GM23248 (cell line): ENCODE measurements at regions not wholly inside any gene's neighbourhood (a gene's known extent, or its start where the extent isn't known, plus 50 kb on each side); places are given as distances from the start of the nearest gene placed in this dataset.
"Not testable (repeated sequence)": the region's sequence is repeated elsewhere in the genome, so short reads cannot be mapped to it uniquely, and the experiment has no call there.

ENCODE experiments used
- DNase-seq: peaks from one replicate; pipeline ENCODE4 v3.0.0-alpha.2; 2015
- H2AFZ ChIP-seq: fragments of 200-600 bp; sonication (generic); 2 replicates; pipeline ENCODE4 v1.6.1; 2016; ENCODE audit warnings: antibody characterized with exemption
- H3F3A ChIP-seq: fragments of 200-600 bp; sonication (generic); 2 replicates; pipeline ENCODE4 v1.6.1; 2016; ENCODE audit warnings: mild to moderate bottlenecking, antibody characterized with exemption, mixed run types; ENCODE audit not compliant: insufficient read depth
- H3K27ac ChIP-seq: fragments of 200-600 bp; sonication (generic); 2 replicates; pipeline ENCODE4 v1.5.1; 2016; ENCODE audit warnings: mild to moderate bottlenecking
- H3K27me3 ChIP-seq: fragments of 200-600 bp; sonication (generic); replicated peaks from 2 replicates; pipeline ENCODE4 v1.6.1; 2016; ENCODE audit warnings: mild to moderate bottlenecking; ENCODE audit not compliant: insufficient read depth
- H3K36me3 ChIP-seq: fragments of 200-600 bp; sonication (generic); 2 replicates; pipeline ENCODE4 v1.6.1; 2016; ENCODE audit warnings: low read depth, mild to moderate bottlenecking
- H3K4me1 ChIP-seq: fragments of 200-600 bp; sonication (generic); 2 replicates; pipeline ENCODE4 v1.6.1; 2016; ENCODE audit warnings: mild to moderate bottlenecking; ENCODE audit not compliant: insufficient read depth
- H3K4me2 ChIP-seq: fragments of 200-600 bp; sonication (generic); one replicate; pipeline ENCODE4 v1.6.1; 2016; ENCODE audit warnings: mild to moderate bottlenecking; ENCODE audit not compliant: unreplicated experiment
- H3K4me3 ChIP-seq: fragments of 200-600 bp; sonication (generic); 2 replicates; pipeline ENCODE4 v1.5.1; 2016; ENCODE audit warnings: mild to moderate bottlenecking
- H3K79me2 ChIP-seq: fragments of 200-600 bp; sonication (generic); 2 replicates; pipeline ENCODE4 v1.6.1; 2016; ENCODE audit warnings: mild to moderate bottlenecking; ENCODE audit not compliant: insufficient read depth
- H3K9ac ChIP-seq: fragments of 200-600 bp; sonication (generic); 2 replicates; pipeline ENCODE4 v1.6.1; 2016; ENCODE audit warnings: mild to moderate bottlenecking
- H3K9me2 ChIP-seq: fragments of 200-600 bp; sonication (generic); 2 replicates; pipeline ENCODE4 v1.6.1; 2016; ENCODE audit warnings: mixed run types, mild to moderate bottlenecking, moderate library complexity; ENCODE audit not compliant: insufficient read depth
- H3K9me3 ChIP-seq: fragments of 200-600 bp; sonication (generic); one replicate; pipeline ENCODE4 v1.6.1; 2017; ENCODE audit warnings: low read depth
- H4K20me1 ChIP-seq: fragments of 200-600 bp; sonication (generic); 2 replicates; pipeline ENCODE4 v1.6.0; 2016; ENCODE audit not compliant: insufficient read depth
- EZH2 ChIP-seq: fragments of 200-600 bp; sonication (generic); IDR thresholded peaks from 2 replicates; pipeline ENCODE4 v1.6.1; 2018; ENCODE audit warnings: antibody characterized with exemption, mild to moderate bottlenecking; ENCODE audit not compliant: insufficient read depth, poor library complexity, severe bottlenecking
- EZH2phosphoT487 ChIP-seq: fragments of 200-600 bp; sonication (generic); IDR thresholded peaks from 2 replicates; pipeline ENCODE4 v1.6.1; 2018; ENCODE audit warnings: antibody characterized with exemption, moderate library complexity, mild to moderate bottlenecking, low read depth; ENCODE audit not compliant: insufficient read depth
- WGBS, 2 experiments: methylation state at CpG; one replicate each; pipeline ENCODE4 v1.1.6; 2015 to 2017; ENCODE audit warnings: low lambda C conversion rate in 2 of 2, low coverage in 1 of 2; ENCODE audit errors: missing lambda C conversion rate in 2 of 2; 5-methylcytosine and 5-hydroxymethylcytosine counted together
- in situ Hi-C: fragments of 300-500 bp; cut with MboI; formaldehyde crosslinking; loops from 2 replicates; pipeline ENCODE4 v1.15.0; 2020

DNA sequence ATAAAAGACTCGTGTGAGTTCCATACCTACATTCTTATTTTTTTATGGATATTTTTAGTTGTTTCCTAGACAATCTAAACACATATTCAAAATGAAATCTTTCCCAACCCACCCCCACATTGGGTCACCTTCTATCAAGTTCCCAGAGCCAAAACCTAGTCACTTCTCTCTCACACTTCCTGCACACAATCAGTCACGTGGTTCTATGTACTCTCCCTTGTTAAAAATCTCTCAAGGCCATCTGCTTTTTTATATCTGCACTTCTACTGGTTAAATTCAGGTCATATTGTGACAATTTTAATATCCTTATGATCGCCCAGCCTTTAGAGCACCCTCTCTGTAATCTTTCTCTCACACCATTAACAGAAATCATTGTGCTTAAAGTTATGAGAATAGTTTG, 175.0 kb upstream of the SYT10 start:
- H3K27me3 ChIP-seq: no peaks in the 10 kb centered on the region
- no peak overlapping the region for H3K9ac ChIP-seq
- no peaks in the 10 kb centered on the region for H4K20me1 ChIP-seq
- in situ Hi-C loops: no loop called here
- H3K27ac ChIP-seq: no peak overlapping the region
- no peak for TF ChIP-seq EZH2phosphoT487
- TF ChIP-seq EZH2: no peak
- H3K4me1 ChIP-seq: no peaks in the 10 kb centered on the region
- no peak overlapping the region for H2AFZ ChIP-seq
- no peak overlapping the region for H3K4me2 ChIP-seq
- no peak overlapping the region for H3K4me3 ChIP-seq
- no peaks in the 10 kb centered on the region for H3K9me3 ChIP-seq
- H3K79me2 ChIP-seq: no peaks in the 10 kb centered on the region
- WGBS, 2 experiments: 10 to 13% methylated on average over 3 of the region's 3 CpGs
- no peak for DNase-seq
- no peaks in the 10 kb centered on the region for H3F3A ChIP-seq
- H3K9me2 ChIP-seq: no peaks in the 10 kb centered on the region
- H3K36me3 ChIP-seq: no peaks in the 10 kb centered on the region

DNA sequence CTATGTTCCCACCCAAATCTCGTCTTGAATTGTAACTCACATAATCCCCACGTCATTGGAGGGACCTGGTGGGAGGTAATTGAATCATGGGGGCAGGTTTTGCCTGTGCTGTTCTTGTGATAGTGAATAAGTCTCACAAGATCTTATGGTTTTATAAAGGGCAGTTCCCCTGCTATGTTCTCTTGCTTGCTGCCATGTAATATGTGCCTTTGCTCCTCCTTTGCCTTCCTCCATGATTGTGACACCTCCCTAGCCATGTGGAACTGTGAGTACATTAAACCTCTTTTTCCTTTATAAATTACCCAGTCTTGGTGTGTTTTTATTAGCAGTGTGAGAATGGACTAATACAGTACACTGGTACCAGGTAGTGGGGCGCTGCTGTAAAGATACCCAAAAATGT, 177.6 kb upstream of the SYT10 start:
- WGBS, 2 experiments: 14 to 16% methylated on average over 3 of the region's 3 CpGs
- no peak overlapping the region for H3K27ac ChIP-seq
- H2AFZ ChIP-seq: no peak overlapping the region
- H3K4me3 ChIP-seq: no peak overlapping the region
- H3K27me3 ChIP-seq: no peaks in the 10 kb centered on the region
- H3K36me3 ChIP-seq: no peaks in the 10 kb centered on the region
- H3K9me3 ChIP-seq: no peaks in the 10 kb centered on the region
- H3K4me2 ChIP-seq: no peak overlapping the region
- H4K20me1 ChIP-seq: no peaks in the 10 kb centered on the region
- H3K9ac ChIP-seq: no peak overlapping the region
- H3K79me2 ChIP-seq: no peaks in the 10 kb centered on the region
- in situ Hi-C loops: no loop called here
- TF ChIP-seq EZH2 (no peak), EZH2phosphoT487 (no peak)
- H3K4me1 ChIP-seq: no peaks in the 10 kb centered on the region
- no peaks in the 10 kb centered on the region for H3F3A ChIP-seq
- no peaks in the 10 kb centered on the region for H3K9me2 ChIP-seq
- DNase-seq: no peak

DNA sequence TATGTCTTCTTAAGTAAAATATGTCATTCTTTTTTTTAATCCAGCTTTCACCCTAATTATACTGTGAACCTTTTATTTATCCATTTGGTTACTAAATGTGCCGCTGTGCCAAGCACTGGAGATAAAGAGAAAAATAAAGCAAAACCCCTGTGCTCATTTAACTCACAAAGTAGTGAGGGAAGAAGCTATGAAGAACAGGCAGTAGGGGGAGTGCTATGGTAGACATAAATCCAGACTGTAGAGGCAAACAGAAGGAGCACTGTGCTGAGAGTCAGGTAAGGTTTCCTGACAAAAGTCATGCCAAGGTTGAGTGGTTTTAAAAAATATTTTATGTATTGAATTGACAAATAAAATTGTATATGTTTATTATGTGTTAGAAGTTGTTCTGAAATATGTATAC, 188.5 kb upstream of the SYT10 start:
- H3K4me2 ChIP-seq: no peak overlapping the region
- no peaks in the 10 kb centered on the region for H3K27me3 ChIP-seq
- no peaks in the 10 kb centered on the region for H4K20me1 ChIP-seq
- DNase-seq: no peak
- no peaks in the 10 kb centered on the region for H3K36me3 ChIP-seq
- H3K9me3 ChIP-seq: no peaks in the 10 kb centered on the region
- H3K9ac ChIP-seq: no peak overlapping the region
- TF ChIP-seq EZH2phosphoT487: no peak
- no peak overlapping the region for H3K4me3 ChIP-seq
- WGBS, 2 experiments: 11 to 29% methylated on average over 1 of the region's 1 CpG
- H3K9me2 ChIP-seq: no peaks in the 10 kb centered on the region
- H3K79me2 ChIP-seq: no peaks in the 10 kb centered on the region
- H2AFZ ChIP-seq: no peak overlapping the region
- H3K27ac ChIP-seq: no peak overlapping the region
- H3K4me1 ChIP-seq: no peaks in the 10 kb centered on the region
- in situ Hi-C loops: no loop called here
- no peaks in the 10 kb centered on the region for H3F3A ChIP-seq

DNA sequence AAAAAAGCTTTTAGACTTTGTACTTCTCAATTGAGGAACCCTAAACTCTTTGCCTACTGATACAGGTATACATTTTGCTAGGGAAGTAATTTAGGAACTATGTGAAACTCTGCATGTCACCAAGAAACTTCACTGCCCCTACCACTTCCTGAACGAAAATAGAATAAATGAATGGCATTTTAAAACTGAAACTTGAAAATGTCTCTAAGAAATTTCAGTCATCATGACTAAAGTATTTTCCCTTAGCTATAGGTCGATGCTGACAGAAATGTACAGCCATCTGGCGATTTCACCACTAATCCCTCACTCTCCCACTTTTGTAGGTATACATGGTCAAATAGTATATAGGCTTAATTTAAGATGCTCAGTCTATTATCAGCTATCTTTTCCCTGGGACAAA, 194.9 kb upstream of the SYT10 start:
- H3K4me3 ChIP-seq: no peak overlapping the region
- H3K27me3 ChIP-seq: no peaks in the 10 kb centered on the region
- in situ Hi-C loops: no loop called here
- H2AFZ ChIP-seq: no peak overlapping the region
- no peak for DNase-seq
- TF ChIP-seq EZH2: no peak
- no peak for TF ChIP-seq EZH2phosphoT487
- H3K4me1 ChIP-seq: no peaks in the 10 kb centered on the region
- no peak overlapping the region for H3K4me2 ChIP-seq
- H3K9me2 ChIP-seq: no peaks in the 10 kb centered on the region
- H4K20me1 ChIP-seq: no peaks in the 10 kb centered on the region
- H3F3A ChIP-seq: no peaks in the 10 kb centered on the region
- no peak overlapping the region for H3K9ac ChIP-seq
- no peak overlapping the region for H3K27ac ChIP-seq
- H3K9me3 ChIP-seq: no peaks in the 10 kb centered on the region
- 12 to 15% methylated on average over 3 of the region's 3 CpGs for WGBS, 2 experiments
- no peaks in the 10 kb centered on the region for H3K79me2 ChIP-seq
- H3K36me3 ChIP-seq: no peaks in the 10 kb centered on the region

DNA sequence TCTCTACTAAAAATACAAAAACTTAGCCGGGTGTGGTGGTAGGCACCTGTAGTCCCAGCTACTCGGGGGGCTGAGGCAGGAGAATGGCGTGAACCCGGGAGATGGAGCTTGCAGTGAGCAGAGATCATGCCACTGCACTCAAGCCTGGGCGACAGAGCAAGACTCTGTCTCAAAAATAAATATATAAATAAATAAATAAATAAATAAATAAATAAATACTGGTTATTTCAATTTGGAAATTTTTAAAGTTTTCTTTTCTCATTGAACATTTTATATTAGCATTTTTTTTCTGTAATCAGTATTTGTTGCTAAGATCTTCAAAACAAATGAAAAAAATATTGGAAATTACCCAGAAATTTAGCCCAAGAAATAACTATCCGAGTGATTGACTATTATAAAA, 197.3 kb upstream of the SYT10 start:
- H3K27ac ChIP-seq, H3K9me2 ChIP-seq, H3K36me3 ChIP-seq, DNase-seq, H3K9ac ChIP-seq, H3K9me3 ChIP-seq, in situ Hi-C loops, H4K20me1 ChIP-seq, H2AFZ ChIP-seq, H3K4me2 ChIP-seq, H3K4me3 ChIP-seq, H3K4me1 ChIP-seq, H3K79me2 ChIP-seq, H3F3A ChIP-seq, H3K27me3 ChIP-seq: not testable (repeated sequence)
- 26 to 42% methylated on average over 6 of the region's 6 CpGs for WGBS, 2 experiments
